HCT116 (cell line): ENCODE measurements at regions not wholly inside any gene's neighbourhood (a gene's known extent, or its start where the extent isn't known, plus 50 kb on each side); places are given as distances from the start of the nearest gene placed in this dataset.

ENCODE experiments used
- CEBPB ChIP-seq: IDR thresholded peaks from 2 replicates; pipeline ENCODE4 v1.6.1; 2012; ENCODE audit warnings: low read depth
- POLR2A ChIP-seq: IDR thresholded peaks from 2 replicates; pipeline ENCODE4 v1.7.0; 2011; ENCODE audit warnings: borderline replicate concordance; ENCODE audit not compliant: insufficient read depth, insufficient read length; ENCODE audit errors: extremely low read depth
- POLR2AphosphoS5 ChIP-seq: IDR thresholded peaks from 2 replicates; pipeline ENCODE4 v1.6.1; 2011; ENCODE audit warnings: mild to moderate bottlenecking, low read depth, low read length, moderate library complexity
- SP1 ChIP-seq: IDR thresholded peaks from 2 replicates; pipeline ENCODE4 v1.6.1; 2012; ENCODE audit warnings: low read depth
- ZBTB33 ChIP-seq: IDR thresholded peaks from 2 replicates; pipeline ENCODE4 v1.6.1; 2011; ENCODE audit warnings: mild to moderate bottlenecking, low read length, moderate library complexity; ENCODE audit not compliant: insufficient replicate concordance; ENCODE audit errors: extremely low read depth
- TF ChIP-seq, protein P1 (sequence below), 3 experiments: fragments of 200-600 bp in 1 of 3; sonication (generic) in 1 of 3; IDR thresholded peaks in 2 of 3; conservative IDR thresholded peaks in 1 of 3; 2 replicates each; pipeline ENCODE4 v1.5.1; 2012 to 2017; ENCODE audit warnings: low read depth in 2 of 3, low read length in 2 of 3, antibody characterized with exemption in 1 of 3, borderline replicate concordance in 1 of 3, control low read depth in 1 of 3, mild to moderate bottlenecking in 1 of 3, mixed read lengths in 1 of 3, mixed run types in 1 of 3, moderate library complexity in 1 of 3; ENCODE audit not compliant: insufficient read depth in 1 of 3
- TF ChIP-seq, protein P2 (sequence below): IDR thresholded peaks from 2 replicates; pipeline ENCODE4 v1.6.1; 2012; ENCODE audit warnings: low read depth

DNA sequence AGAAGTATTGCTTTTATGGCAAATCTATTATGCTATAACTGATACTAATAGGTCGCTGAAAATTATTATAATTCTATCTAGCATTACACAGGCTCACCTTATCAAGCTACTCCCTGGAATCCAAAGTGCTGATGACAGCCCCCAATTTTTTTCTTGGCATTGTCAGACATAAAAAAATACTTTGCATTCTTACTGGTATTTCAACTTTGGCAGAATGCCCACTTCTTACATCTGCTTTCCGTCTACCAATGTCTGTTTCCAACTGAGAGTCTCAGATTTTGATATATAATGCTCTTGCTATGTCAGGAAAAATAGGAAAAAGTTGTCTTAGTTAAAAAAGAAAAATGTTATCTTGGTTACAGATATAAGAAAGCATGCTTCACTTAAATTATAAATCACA is 615.4 kb downstream of the C12orf50 start:
- no peak for TF ChIP-seq POLR2A
- TF ChIP-seq, protein P1, sequence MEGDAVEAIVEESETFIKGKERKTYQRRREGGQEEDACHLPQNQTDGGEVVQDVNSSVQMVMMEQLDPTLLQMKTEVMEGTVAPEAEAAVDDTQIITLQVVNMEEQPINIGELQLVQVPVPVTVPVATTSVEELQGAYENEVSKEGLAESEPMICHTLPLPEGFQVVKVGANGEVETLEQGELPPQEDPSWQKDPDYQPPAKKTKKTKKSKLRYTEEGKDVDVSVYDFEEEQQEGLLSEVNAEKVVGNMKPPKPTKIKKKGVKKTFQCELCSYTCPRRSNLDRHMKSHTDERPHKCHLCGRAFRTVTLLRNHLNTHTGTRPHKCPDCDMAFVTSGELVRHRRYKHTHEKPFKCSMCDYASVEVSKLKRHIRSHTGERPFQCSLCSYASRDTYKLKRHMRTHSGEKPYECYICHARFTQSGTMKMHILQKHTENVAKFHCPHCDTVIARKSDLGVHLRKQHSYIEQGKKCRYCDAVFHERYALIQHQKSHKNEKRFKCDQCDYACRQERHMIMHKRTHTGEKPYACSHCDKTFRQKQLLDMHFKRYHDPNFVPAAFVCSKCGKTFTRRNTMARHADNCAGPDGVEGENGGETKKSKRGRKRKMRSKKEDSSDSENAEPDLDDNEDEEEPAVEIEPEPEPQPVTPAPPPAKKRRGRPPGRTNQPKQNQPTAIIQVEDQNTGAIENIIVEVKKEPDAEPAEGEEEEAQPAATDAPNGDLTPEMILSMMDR (IDR thresholded peaks at IDR 0.05 in 2 of 3, conservative IDR thresholded peaks at IDR 0.05 in 1 of 3; ENCODE audit: borderline replicate concordance in 1 of 3, insufficient read depth in 1 of 3, low read depth in 2 of 3, low read length in 2 of 3) = no peak
- no peak for TF ChIP-seq POLR2AphosphoS5
- TF ChIP-seq ZBTB33 = no peak
- no peak for TF ChIP-seq SP1
- TF ChIP-seq, protein P2, sequence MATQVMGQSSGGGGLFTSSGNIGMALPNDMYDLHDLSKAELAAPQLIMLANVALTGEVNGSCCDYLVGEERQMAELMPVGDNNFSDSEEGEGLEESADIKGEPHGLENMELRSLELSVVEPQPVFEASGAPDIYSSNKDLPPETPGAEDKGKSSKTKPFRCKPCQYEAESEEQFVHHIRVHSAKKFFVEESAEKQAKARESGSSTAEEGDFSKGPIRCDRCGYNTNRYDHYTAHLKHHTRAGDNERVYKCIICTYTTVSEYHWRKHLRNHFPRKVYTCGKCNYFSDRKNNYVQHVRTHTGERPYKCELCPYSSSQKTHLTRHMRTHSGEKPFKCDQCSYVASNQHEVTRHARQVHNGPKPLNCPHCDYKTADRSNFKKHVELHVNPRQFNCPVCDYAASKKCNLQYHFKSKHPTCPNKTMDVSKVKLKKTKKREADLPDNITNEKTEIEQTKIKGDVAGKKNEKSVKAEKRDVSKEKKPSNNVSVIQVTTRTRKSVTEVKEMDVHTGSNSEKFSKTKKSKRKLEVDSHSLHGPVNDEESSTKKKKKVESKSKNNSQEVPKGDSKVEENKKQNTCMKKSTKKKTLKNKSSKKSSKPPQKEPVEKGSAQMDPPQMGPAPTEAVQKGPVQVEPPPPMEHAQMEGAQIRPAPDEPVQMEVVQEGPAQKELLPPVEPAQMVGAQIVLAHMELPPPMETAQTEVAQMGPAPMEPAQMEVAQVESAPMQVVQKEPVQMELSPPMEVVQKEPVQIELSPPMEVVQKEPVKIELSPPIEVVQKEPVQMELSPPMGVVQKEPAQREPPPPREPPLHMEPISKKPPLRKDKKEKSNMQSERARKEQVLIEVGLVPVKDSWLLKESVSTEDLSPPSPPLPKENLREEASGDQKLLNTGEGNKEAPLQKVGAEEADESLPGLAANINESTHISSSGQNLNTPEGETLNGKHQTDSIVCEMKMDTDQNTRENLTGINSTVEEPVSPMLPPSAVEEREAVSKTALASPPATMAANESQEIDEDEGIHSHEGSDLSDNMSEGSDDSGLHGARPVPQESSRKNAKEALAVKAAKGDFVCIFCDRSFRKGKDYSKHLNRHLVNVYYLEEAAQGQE = no peak
- TF ChIP-seq CEBPB = no peak
